H9 (cell line): ENCODE measurements at regions not wholly inside any gene's neighbourhood (a gene's known extent, or its start where the extent isn't known, plus 50 kb on each side); places are given as distances from the start of the nearest gene placed in this dataset.

Experiments used
- DNase-seq: peaks from one replicate; pipeline ENCODE4 v3.0.0-alpha.2; 2017
- H2AFZ ChIP-seq: one replicate; pipeline ENCODE4 v1.6.1; 2013; ENCODE audit warnings: mild to moderate bottlenecking, low read length, control low read depth, moderate library complexity
- H2AK5ac ChIP-seq: 2 replicates; pipeline ENCODE4 v1.6.1; 2013; ENCODE audit warnings: low read length, control low read depth, mixed read lengths; ENCODE audit not compliant: insufficient read length
- H2BK120ac ChIP-seq: one replicate; pipeline ENCODE4 v1.6.1; 2013; ENCODE audit warnings: low read depth, mild to moderate bottlenecking, low read length, control low read depth, inconsistent platforms; ENCODE audit not compliant: poor library complexity, severe bottlenecking
- H2BK12ac ChIP-seq: 2 replicates; pipeline ENCODE4 v1.6.1; 2013; ENCODE audit warnings: low read length, control low read depth, mixed read lengths, low read depth; ENCODE audit not compliant: insufficient read length
- H2BK15ac ChIP-seq: 2 replicates; pipeline ENCODE4 v1.6.1; 2013; ENCODE audit warnings: low read depth, low read length, control low read depth
- H2BK20ac ChIP-seq: one replicate; pipeline ENCODE4 v1.6.1; 2013; ENCODE audit warnings: low read depth, mild to moderate bottlenecking, low read length, control low read depth, inconsistent platforms; ENCODE audit not compliant: poor library complexity, severe bottlenecking
- H2BK5ac ChIP-seq: 2 replicates; pipeline ENCODE4 v1.6.1; 2013; ENCODE audit warnings: low read length, control low read depth, mixed read lengths; ENCODE audit not compliant: insufficient read length
- H3K14ac ChIP-seq: 2 replicates; pipeline ENCODE4 v1.6.1; 2013; ENCODE audit warnings: low read length, control low read depth; ENCODE audit not compliant: insufficient read depth
- H3K18ac ChIP-seq: 2 replicates; pipeline ENCODE4 v1.6.1; 2013; ENCODE audit warnings: low read depth, mild to moderate bottlenecking, mixed read lengths, low read length, control low read depth; ENCODE audit not compliant: insufficient read length
- H3K23ac ChIP-seq: 2 replicates; pipeline ENCODE4 v1.6.1; 2013; ENCODE audit warnings: low read length, control low read depth, mixed read lengths, low read depth; ENCODE audit not compliant: insufficient read length
- H3K23me2 ChIP-seq: 2 replicates; pipeline ENCODE4 v1.6.1; 2013; ENCODE audit warnings: low read depth, mild to moderate bottlenecking, mixed read lengths, low read length, control low read depth; ENCODE audit not compliant: insufficient read length, poor library complexity, severe bottlenecking
- H3K27ac ChIP-seq: 2 replicates; pipeline ENCODE4 v1.5.1; 2013; ENCODE audit warnings: low read length, control low read depth, mixed read lengths, low read depth; ENCODE audit not compliant: insufficient read length
- H3K27me3 ChIP-seq: 2 replicates; pipeline ENCODE4 v1.6.1; 2013; ENCODE audit warnings: low read length, control low read depth, inconsistent platforms; ENCODE audit not compliant: insufficient read depth
- H3K4ac ChIP-seq: 2 replicates; pipeline ENCODE4 v1.6.1; 2013; ENCODE audit warnings: low read depth, mild to moderate bottlenecking, control low read depth, inconsistent platforms, low read length, moderate library complexity
- H3K4me1 ChIP-seq: 2 replicates; pipeline ENCODE4 v1.6.1; 2013; ENCODE audit warnings: low read length, control low read depth, inconsistent platforms; ENCODE audit not compliant: insufficient read depth
- H3K4me2 ChIP-seq: 2 replicates; pipeline ENCODE4 v1.6.1; 2013; ENCODE audit warnings: low read length, control low read depth, mixed read lengths; ENCODE audit not compliant: insufficient read length, insufficient read depth
- H3K56ac ChIP-seq: 2 replicates; pipeline ENCODE4 v1.6.1; 2013; ENCODE audit warnings: low read depth, mild to moderate bottlenecking, mixed read lengths, low read length, control low read depth; ENCODE audit not compliant: insufficient read length
- H3K79me1 ChIP-seq: 2 replicates; pipeline ENCODE4 v1.6.1; 2013; ENCODE audit warnings: low read depth, mild to moderate bottlenecking, moderate library complexity, low read length, control low read depth, inconsistent platforms; ENCODE audit not compliant: insufficient read depth, poor library complexity, severe bottlenecking
- H3K79me2 ChIP-seq: 2 replicates; pipeline ENCODE4 v1.6.1; 2013; ENCODE audit warnings: low read length, control low read depth, inconsistent platforms; ENCODE audit not compliant: insufficient read depth
- H3K9ac ChIP-seq: 2 replicates; pipeline ENCODE4 v1.6.1; 2013; ENCODE audit warnings: low read length, control low read depth, mixed read lengths; ENCODE audit not compliant: insufficient read length; ENCODE audit errors: extremely low read depth
- H3K9me3 ChIP-seq: one replicate; pipeline ENCODE4 v1.6.1; 2013; ENCODE audit warnings: low read depth, low read length, inconsistent platforms; ENCODE audit not compliant: control insufficient read depth
- H3T11ph ChIP-seq: one replicate; pipeline ENCODE4 v1.6.1; 2013; ENCODE audit warnings: mild to moderate bottlenecking, low read length, control low read depth, inconsistent platforms
- H4K20me1 ChIP-seq: one replicate; pipeline ENCODE4 v1.6.1; 2013; ENCODE audit not compliant: control insufficient read depth, insufficient read length, insufficient read depth
- H4K5ac ChIP-seq: 2 replicates; pipeline ENCODE4 v1.6.1; 2013; ENCODE audit warnings: low read depth, mild to moderate bottlenecking, mixed read lengths, low read length, control low read depth; ENCODE audit not compliant: insufficient read length
- H4K8ac ChIP-seq: replicated peaks from 2 replicates; pipeline ENCODE4 v1.6.1; 2013; ENCODE audit warnings: low read length, control low read depth, mixed read lengths, low read depth; ENCODE audit not compliant: insufficient read length
- H4K91ac ChIP-seq: 2 replicates; pipeline ENCODE4 v1.6.1; 2013; ENCODE audit warnings: low read depth, mild to moderate bottlenecking, moderate library complexity, mixed read lengths, low read length, control low read depth; ENCODE audit not compliant: insufficient read length
- H3K27ac Mint-ChIP-seq, 3 experiments: 2 replicates in 2 of 3; 3 replicates in 1 of 3; pipeline ENCODE4 v1.8.0; 2020 to 2021; ENCODE audit warnings: mixed read lengths in 3 of 3, mild to moderate bottlenecking in 1 of 3, moderate library complexity in 1 of 3
- H3K27me3 Mint-ChIP-seq: 2 replicates; pipeline ENCODE4 v1.8.0; 2021; ENCODE audit warnings: low read depth, mild to moderate bottlenecking, moderate library complexity, mixed read lengths
- H3K36me3 Mint-ChIP-seq, 3 experiments: 2 replicates in 2 of 3; 3 replicates in 1 of 3; pipeline ENCODE4 v1.8.0; 2020 to 2021; ENCODE audit warnings: low read depth in 3 of 3, mixed read lengths in 3 of 3; ENCODE audit not compliant: insufficient read depth in 1 of 3
- H3K4me1 Mint-ChIP-seq, 2 experiments: 2 replicates each; pipeline ENCODE4 v1.8.0; 2020; ENCODE audit warnings: mixed read lengths in 2 of 2
- H3K4me3 Mint-ChIP-seq, 2 experiments: 2 replicates in 1 of 2; 3 replicates in 1 of 2; pipeline ENCODE4 v1.8.0; 2020 to 2021; ENCODE audit warnings: mild to moderate bottlenecking in 2 of 2, mixed read lengths in 2 of 2, moderate library complexity in 1 of 2
- H3K9me3 Mint-ChIP-seq, 2 experiments: 2 replicates in 1 of 2; 3 replicates in 1 of 2; pipeline ENCODE4 v1.8.0; 2020; ENCODE audit warnings: mild to moderate bottlenecking in 2 of 2, mixed read lengths in 2 of 2, moderate library complexity in 1 of 2
- WGBS: extraction: QIAGEN DNeasy Blood & Tissue Kit; methylation state at CpG from one replicate; pipeline ENCODE4 v1.1.7; 2013; ENCODE audit warnings: missing lambda C conversion rate, low lambda C conversion rate, mixed read lengths; ENCODE audit not compliant: insufficient read length; ENCODE audit errors: extremely low coverage; 5-methylcytosine and 5-hydroxymethylcytosine counted together
- TF ChIP-seq, protein P1 (sequence below): fragments of 200-600 bp; sonication (generic); conservative IDR thresholded peaks from 3 replicates; pipeline ENCODE4 v1.8.0; 2021; ENCODE audit warnings: antibody characterized with exemption, mild to moderate bottlenecking

DNA sequence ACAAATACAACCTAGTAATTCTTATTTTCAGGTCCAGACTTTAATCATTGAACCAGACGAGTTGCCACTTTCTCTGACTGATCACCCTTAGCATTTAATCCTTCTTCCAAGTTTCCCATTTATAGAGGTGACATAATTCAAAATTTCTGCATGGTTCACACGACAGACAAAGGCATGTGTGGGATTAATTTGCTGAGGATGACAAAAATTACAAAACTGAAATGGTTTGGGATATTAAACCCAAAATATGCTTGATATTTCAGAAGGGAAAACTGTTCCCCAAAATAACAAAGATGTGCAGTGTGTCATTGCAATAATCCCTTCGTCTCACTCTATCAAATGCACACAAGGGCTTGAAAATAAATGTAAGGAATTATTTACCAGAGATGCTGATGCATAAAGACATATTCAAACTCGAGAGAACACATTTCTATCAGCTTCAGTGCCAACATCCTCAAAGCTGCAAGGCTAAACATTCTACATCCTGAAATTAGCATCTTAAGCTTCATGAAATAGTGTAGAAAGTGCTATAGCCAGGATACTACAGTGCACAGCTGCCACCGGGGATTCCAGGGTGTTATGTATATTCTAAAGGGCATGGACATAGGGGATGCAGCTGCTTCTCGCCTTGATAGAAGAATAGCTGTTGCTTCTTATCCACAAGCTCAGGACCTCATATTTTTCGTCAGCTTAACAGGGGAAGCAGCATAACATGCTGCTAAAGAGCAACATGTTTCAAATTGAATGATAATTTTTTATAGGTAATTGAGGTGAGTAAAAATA lies 198.7 kb upstream of the SLITRK1 start:
- Histone ChIP-seq H3K9ac (no peak overlapping the region), H2BK120ac (no peak overlapping the region), H3K27ac (no peak overlapping the region), H3K23me2 (no peaks in the 10 kb centered on the region), H3T11ph (no peak overlapping the region), H2AK5ac (no peak overlapping the region), H3K18ac (no peak overlapping the region), H3K4ac (no peak overlapping the region), H2BK5ac (no peak overlapping the region), H3K4me2 (no peak overlapping the region), H3K4me1 (no peaks in the 10 kb centered on the region), H2BK20ac (no peak overlapping the region), H3K9me3 (no peaks in the 10 kb centered on the region), H3K27me3 (no peaks in the 10 kb centered on the region), H3K56ac (no peak overlapping the region), H4K20me1 (no peaks in the 10 kb centered on the region), H4K8ac (no peak overlapping the region), H4K5ac (no peak overlapping the region), H3K79me2 (no peaks in the 10 kb centered on the region), H2BK12ac (no peak overlapping the region), H4K91ac (no peak overlapping the region), H3K14ac (no peak overlapping the region), H3K23ac (no peak overlapping the region), H2AFZ (no peak overlapping the region), H3K79me1 (no peaks in the 10 kb centered on the region), H2BK15ac (no peak overlapping the region)
- TF ChIP-seq, protein P1, sequence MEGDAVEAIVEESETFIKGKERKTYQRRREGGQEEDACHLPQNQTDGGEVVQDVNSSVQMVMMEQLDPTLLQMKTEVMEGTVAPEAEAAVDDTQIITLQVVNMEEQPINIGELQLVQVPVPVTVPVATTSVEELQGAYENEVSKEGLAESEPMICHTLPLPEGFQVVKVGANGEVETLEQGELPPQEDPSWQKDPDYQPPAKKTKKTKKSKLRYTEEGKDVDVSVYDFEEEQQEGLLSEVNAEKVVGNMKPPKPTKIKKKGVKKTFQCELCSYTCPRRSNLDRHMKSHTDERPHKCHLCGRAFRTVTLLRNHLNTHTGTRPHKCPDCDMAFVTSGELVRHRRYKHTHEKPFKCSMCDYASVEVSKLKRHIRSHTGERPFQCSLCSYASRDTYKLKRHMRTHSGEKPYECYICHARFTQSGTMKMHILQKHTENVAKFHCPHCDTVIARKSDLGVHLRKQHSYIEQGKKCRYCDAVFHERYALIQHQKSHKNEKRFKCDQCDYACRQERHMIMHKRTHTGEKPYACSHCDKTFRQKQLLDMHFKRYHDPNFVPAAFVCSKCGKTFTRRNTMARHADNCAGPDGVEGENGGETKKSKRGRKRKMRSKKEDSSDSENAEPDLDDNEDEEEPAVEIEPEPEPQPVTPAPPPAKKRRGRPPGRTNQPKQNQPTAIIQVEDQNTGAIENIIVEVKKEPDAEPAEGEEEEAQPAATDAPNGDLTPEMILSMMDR, result no peak
- H3K36me3 Mint-ChIP-seq, result peaks cover 0 to 5% (median 3%) of the 10 kb centered on the region in 3 experiments; a peak in 1 of 7 replicates
- H3K27ac Mint-ChIP-seq, result no peak overlapping the region
- H3K27me3 Mint-ChIP-seq, result no peaks in the 10 kb centered on the region
- no peak for DNase-seq
- peaks cover 5% of the 10 kb centered on the region in 2 experiments; a peak in 4 of 5 replicates for H3K9me3 Mint-ChIP-seq
- no peak overlapping the region for H3K4me3 Mint-ChIP-seq
- H3K4me1 Mint-ChIP-seq, result peaks cover 4% of the 10 kb centered on the region in 2 experiments
- no CpG with 5 or more reads among the region's 7 CpGs for WGBS
